Urinary bladder (tissue), 3 donors: ENCODE measurements at regions not wholly inside any gene's neighbourhood (a gene's known extent, or its start where the extent isn't known, plus 50 kb on each side); places are given as distances from the start of the nearest gene placed in this dataset.
"Not testable (repeated sequence)": the region's sequence is repeated elsewhere in the genome, so short reads cannot be mapped to it uniquely, and the experiment has no call there.

Experiments
- DNase-seq: peaks from one replicate; pipeline ENCODE4 v3.0.0-alpha.2; 2015; ENCODE audit errors: extremely low spot score
- H3K27ac ChIP-seq: one replicate; pipeline ENCODE4 v1.5.1; 2013; ENCODE audit warnings: low read depth, mild to moderate bottlenecking, moderate library complexity
- H3K36me3 ChIP-seq: one replicate; pipeline ENCODE4 v1.6.1; 2013; ENCODE audit warnings: mild to moderate bottlenecking, moderate library complexity; ENCODE audit not compliant: insufficient read depth
- H3K4me1 ChIP-seq: one replicate; pipeline ENCODE4 v1.6.1; 2013; ENCODE audit warnings: mild to moderate bottlenecking, moderate library complexity; ENCODE audit not compliant: insufficient read depth
- H3K4me3 ChIP-seq: one replicate; pipeline ENCODE4 v1.5.1; 2013; ENCODE audit warnings: low read depth, low read length
- WGBS: extraction: QIAGEN DNeasy Blood & Tissue Kit; methylation state at CpG from one replicate; pipeline ENCODE4 v1.1.7; 2013; 5-methylcytosine and 5-hydroxymethylcytosine counted together
- donor health status: healthy with polysubstance abuse.
- donor health status: healthy.

- Histone ChIP-seq H3K36me3 (no peaks in the 10 kb centered on the region), H3K4me1 (no peaks in the 10 kb centered on the region), H3K27ac (no peak overlapping the region), H3K4me3 (no peak overlapping the region)
- DNase-seq = no peak
- 85% methylated on average over 12 of the region's 12 CpGs for WGBS
Observed at GRCh38 chr1:87426463-87427249, 98.0 kb downstream of the LMO4 start.

- no peak for DNase-seq
- no peak overlapping the region for H3K27ac ChIP-seq
- 86% methylated on average over 3 of the region's 3 CpGs for WGBS
- no peaks in the 10 kb centered on the region for H3K36me3 ChIP-seq
- H3K4me3 ChIP-seq = no peak overlapping the region
- H3K4me1 ChIP-seq = no peaks in the 10 kb centered on the region
Observed at GRCh38 chr1:87428367-87428766, 99.7 kb downstream of the LMO4 start.

- H3K36me3 ChIP-seq = no peaks in the 10 kb centered on the region
- DNase-seq = no peak
- no peak overlapping the region for H3K27ac ChIP-seq
- H3K4me3 ChIP-seq = no peak overlapping the region
- H3K4me1 ChIP-seq = no peaks in the 10 kb centered on the region
- 91% methylated on average over 8 of the region's 8 CpGs for WGBS
Observed at GRCh38 chr1:87428883-87429282, 100.2 kb downstream of the LMO4 start.

- no peak for DNase-seq
- Histone ChIP-seq H3K4me1 (no peaks in the 10 kb centered on the region), H3K4me3 (no peak overlapping the region), H3K36me3 (no peaks in the 10 kb centered on the region), H3K27ac (no peak overlapping the region)
- WGBS = 78% methylated on average over 3 of the region's 3 CpGs
Observed at GRCh38 chr1:87432685-87433084, 104.0 kb downstream of the LMO4 start.

GRCh38 chr1:87433101-87433500 lies 104.4 kb downstream of the LMO4 start:
- H3K4me1 ChIP-seq, H3K4me3 ChIP-seq, H3K27ac ChIP-seq, DNase-seq, H3K36me3 ChIP-seq: not testable (repeated sequence)
- 81% methylated on average over 2 of the region's 2 CpGs for WGBS

- no peaks in the 10 kb centered on the region for H3K36me3 ChIP-seq
- no peaks in the 10 kb centered on the region for H3K4me1 ChIP-seq
- WGBS = 75% methylated on average over 8 of the region's 8 CpGs
- DNase-seq = no peak
- no peak overlapping the region for H3K4me3 ChIP-seq
- H3K27ac ChIP-seq = no peak overlapping the region
Observed at GRCh38 chr1:87435484-87435883, 106.8 kb downstream of the LMO4 start.

- H3K27ac ChIP-seq, DNase-seq, H3K36me3 ChIP-seq, H3K4me3 ChIP-seq, H3K4me1 ChIP-seq: not testable (repeated sequence)
- WGBS = 62% methylated on average over 8 of the region's 8 CpGs
Observed at GRCh38 chr1:87436115-87436514, 107.4 kb downstream of the LMO4 start.

- H3K36me3 ChIP-seq = no peaks in the 10 kb centered on the region
- H3K4me1 ChIP-seq = no peaks in the 10 kb centered on the region
- WGBS = 68% methylated on average over 4 of the region's 4 CpGs
- no peak for DNase-seq
- peak overlapping the region; percentile 11 for H3K27ac ChIP-seq
- H3K4me3 ChIP-seq = no peak overlapping the region
Observed at GRCh38 chr1:87436534-87436933, 107.9 kb downstream of the LMO4 start.

GRCh38 chr1:87437663-87438295 lies 109.1 kb downstream of the LMO4 start:
- no peak for DNase-seq
- WGBS = 60% methylated on average over 3 of the region's 3 CpGs
- no peak overlapping the region for H3K27ac ChIP-seq

GRCh38 chr1:87439821-87440220 lies 111.1 kb downstream of the LMO4 start:
- H3K36me3 ChIP-seq = no peaks in the 10 kb centered on the region
- H3K4me1 ChIP-seq = no peaks in the 10 kb centered on the region
- no peak for DNase-seq
- H3K27ac ChIP-seq = no peak overlapping the region
- H3K4me3 ChIP-seq = no peak overlapping the region
- 91% methylated on average over 5 of the region's 5 CpGs for WGBS

More at GRCh38 chr1:87437663-87438295, 109.1 kb downstream of the LMO4 start:
- Histone ChIP-seq H3K4me3 (no peak overlapping the region), H3K36me3 (no peaks in the 10 kb centered on the region), H3K4me1 (no peaks in the 10 kb centered on the region)

- Histone ChIP-seq H3K36me3 (no peaks in the 10 kb centered on the region), H3K4me1 (no peaks in the 10 kb centered on the region), H3K4me3 (no peak overlapping the region), H3K27ac (peak overlapping the region; percentile 27)
- whole genome bisulfite sequencing = 52% methylated on average over 7 of the region's 7 CpGs
- DNase-seq = peak; percentile 11
Observed at GRCh38 chr1:87449348-87449963, 120.8 kb downstream of the LMO4 start.

- 62% methylated on average over 5 of the region's 5 CpGs for WGBS
- H3K4me3 ChIP-seq = no peak overlapping the region
- H3K4me1 ChIP-seq = no peaks in the 10 kb centered on the region
- H3K27ac ChIP-seq = no peak overlapping the region
- no peaks in the 10 kb centered on the region for H3K36me3 ChIP-seq
- DNase-seq = no peak
Observed at GRCh38 chr1:87450136-87450535, 121.5 kb downstream of the LMO4 start.

GRCh38 chr1:87450615-87451209 lies 122.0 kb downstream of the LMO4 start:
- no peaks in the 10 kb centered on the region for H3K4me1 ChIP-seq
- DNase-seq = no peak
- WGBS = 81% methylated on average over 8 of the region's 8 CpGs
- H3K36me3 ChIP-seq = no peaks in the 10 kb centered on the region
- no peak overlapping the region for H3K27ac ChIP-seq
- H3K4me3 ChIP-seq = no peak overlapping the region
